WTC11 (cell line): ENCODE measurements at regions not wholly inside any gene's neighbourhood (a gene's known extent, or its start where the extent isn't known, plus 50 kb on each side); places are given as distances from the start of the nearest gene placed in this dataset.

Experiments used
- ATAC-seq: fragments of 200-7000 bp; cut with Tn5 transposase; 2 replicates; pipeline ENCODE4 v1.10.0; 2021; ENCODE audit warnings: mild to moderate bottlenecking, moderate library complexity
- CTCF ChIA-PET: fragments of 300-600 bp; sonication (Branson Sonifier 250); formaldehyde crosslinking; loops from one replicate; lab custom pipeline; 2021; ENCODE audit warnings: antibody characterized with exemption; lab: Charles Lee
- POLR2A ChIA-PET: fragments of 350-600 bp; sonication (Branson Sonifier 250); formaldehyde crosslinking; loops from one replicate; lab custom pipeline; 2021; ENCODE audit warnings: antibody characterized with exemption; lab: Charles Lee
- DNase-seq: peaks from one replicate; pipeline ENCODE4 v3.0.0; 2021; ENCODE audit warnings: low spot score
- H3K27ac Mint-ChIP-seq: 2 replicates; pipeline ENCODE4 v1.8.0; 2021; ENCODE audit warnings: mixed read lengths
- H3K27me3 Mint-ChIP-seq: 2 replicates; pipeline ENCODE4 v1.8.0; 2021; ENCODE audit warnings: low read depth, mild to moderate bottlenecking, moderate library complexity, mixed read lengths
- H3K36me3 Mint-ChIP-seq: 2 replicates; pipeline ENCODE4 v1.8.0; 2021; ENCODE audit warnings: mixed read lengths
- H3K4me1 Mint-ChIP-seq: 2 replicates; pipeline ENCODE4 v1.8.0; 2022; ENCODE audit warnings: mixed read lengths
- H3K4me3 Mint-ChIP-seq: 2 replicates; pipeline ENCODE4 v1.8.0; 2021; ENCODE audit warnings: mild to moderate bottlenecking, moderate library complexity, mixed read lengths
- H3K9me3 Mint-ChIP-seq: 2 replicates; pipeline ENCODE4 v1.8.0; 2021; ENCODE audit warnings: mixed read lengths
- ATF3 ChIP-seq: sonication (generic); formaldehyde crosslinking; conservative IDR thresholded peaks from 2 replicates; pipeline ENCODE4 v1.8.1; 2022; ENCODE audit warnings: mild to moderate bottlenecking, missing genetic modification reagents
- ATF6 ChIP-seq: sonication (generic); formaldehyde crosslinking; IDR thresholded peaks from 2 replicates; pipeline ENCODE4 v1.8.1; 2023; ENCODE audit warnings: mild to moderate bottlenecking, missing genetic modification reagents
- CTCF ChIP-seq: fragments of 200-600 bp; IDR thresholded peaks from 2 replicates; pipeline ENCODE4 v1.8.0; 2022; ENCODE audit warnings: antibody characterized with exemption
- ETV6 ChIP-seq: sonication (generic); formaldehyde crosslinking; IDR thresholded peaks from 2 replicates; pipeline ENCODE4 v1.8.1; 2022; ENCODE audit warnings: mild to moderate bottlenecking, missing genetic modification reagents
- FOXP1 ChIP-seq: sonication (generic); formaldehyde crosslinking; IDR thresholded peaks from 2 replicates; pipeline ENCODE4 v1.8.0; 2022; ENCODE audit warnings: missing genetic modification reagents, mild to moderate bottlenecking, moderate library complexity, borderline replicate concordance
- MXD4 ChIP-seq: fragments of 250-450 bp; sonication (Bioruptor Pico); IDR thresholded peaks from 2 replicates; pipeline ENCODE4 v1.8.0; 2021; ENCODE audit warnings: mild to moderate bottlenecking, moderate library complexity, borderline replicate concordance
- MYBL2 ChIP-seq: sonication (generic); formaldehyde crosslinking; IDR thresholded peaks from 2 replicates; pipeline ENCODE4 v1.8.1; 2023; ENCODE audit warnings: mild to moderate bottlenecking, moderate library complexity, missing genetic modification reagents
- PRDM15 ChIP-seq: sonication (generic); formaldehyde crosslinking; IDR thresholded peaks from 2 replicates; pipeline ENCODE4 v1.8.0; 2022; ENCODE audit warnings: missing genetic modification reagents
- RELA ChIP-seq: sonication (generic); formaldehyde crosslinking; IDR thresholded peaks from 2 replicates; pipeline ENCODE4 v1.8.1; 2022; ENCODE audit warnings: missing genetic modification reagents, mild to moderate bottlenecking, borderline replicate concordance
- SMAD4 ChIP-seq: sonication (generic); formaldehyde crosslinking; IDR thresholded peaks from 2 replicates; pipeline ENCODE4 v1.8.0; 2022; ENCODE audit warnings: mild to moderate bottlenecking, missing genetic modification reagents
- TCF7 ChIP-seq: sonication (generic); formaldehyde crosslinking; IDR thresholded peaks from 2 replicates; pipeline ENCODE4 v1.8.0; 2022; ENCODE audit warnings: mild to moderate bottlenecking, low read depth, missing genetic modification reagents, moderate library complexity
- USF2 ChIP-seq: sonication (generic); formaldehyde crosslinking; IDR thresholded peaks from 2 replicates; pipeline ENCODE4 v1.8.1; 2023; ENCODE audit warnings: mild to moderate bottlenecking, missing genetic modification reagents, moderate library complexity
- ZMAT4 ChIP-seq: fragments of 250-450 bp; sonication (Bioruptor Pico); IDR thresholded peaks from 2 replicates; pipeline ENCODE4 v1.9.0; 2021; ENCODE audit warnings: mild to moderate bottlenecking
- ZNF317 ChIP-seq: sonication (generic); formaldehyde crosslinking; IDR thresholded peaks from 2 replicates; pipeline ENCODE4 v1.8.1; 2023; ENCODE audit warnings: low read depth, mild to moderate bottlenecking, moderate library complexity, missing genetic modification reagents, borderline replicate concordance
- ZNF423 ChIP-seq: fragments of 250-450 bp; sonication (Bioruptor Pico); IDR thresholded peaks from 2 replicates; pipeline ENCODE4 v2.1.2; 2022; ENCODE audit warnings: mild to moderate bottlenecking, moderate library complexity
- ZNF512 ChIP-seq: sonication (generic); formaldehyde crosslinking; IDR thresholded peaks from 2 replicates; pipeline ENCODE4 v1.8.1; 2022; ENCODE audit warnings: missing genetic modification reagents, borderline replicate concordance
- ZNF671 ChIP-seq: fragments of 250-450 bp; sonication (Bioruptor Pico); IDR thresholded peaks from 2 replicates; pipeline ENCODE4 v1.8.0; 2021; ENCODE audit warnings: mild to moderate bottlenecking
- TF ChIP-seq, protein P1 (sequence below): sonication (generic); formaldehyde crosslinking; IDR thresholded peaks from 2 replicates; pipeline ENCODE4 v1.8.0; 2022; ENCODE audit warnings: mild to moderate bottlenecking, missing genetic modification reagents
- TF ChIP-seq, protein P2 (sequence below): sonication (generic); formaldehyde crosslinking; IDR thresholded peaks from 2 replicates; pipeline ENCODE4 v1.8.1; 2023; ENCODE audit warnings: mild to moderate bottlenecking, missing genetic modification reagents

GRCh38 chr2:83370419-83370762 is 1088.7 kb downstream of the SUCLG1 start (continued):
- TF ChIP-seq ATF6 (CRISPR knock-in tag), result no peak
- TF ChIP-seq ZNF317 (CRISPR knock-in tag), result no peak
- TF ChIP-seq RELA (CRISPR knock-in tag), result no peak

GRCh38 chr2:83369601-83370418 is 1089.3 kb downstream of the SUCLG1 start:
- TF ChIP-seq MXD4 (CRISPR knock-in tag), result no peak
- TF ChIP-seq MYBL2 (CRISPR knock-in tag), result no peak
- no peak for TF ChIP-seq ZNF423 (CRISPR knock-in tag)
- TF ChIP-seq, protein P1, sequence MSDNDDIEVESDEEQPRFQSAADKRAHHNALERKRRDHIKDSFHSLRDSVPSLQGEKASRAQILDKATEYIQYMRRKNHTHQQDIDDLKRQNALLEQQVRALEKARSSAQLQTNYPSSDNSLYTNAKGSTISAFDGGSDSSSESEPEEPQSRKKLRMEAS, result no peak
- no peak for TF ChIP-seq USF2 (CRISPR knock-in tag)
- no peak for TF ChIP-seq PRDM15 (CRISPR knock-in tag)
- no peak for TF ChIP-seq ETV6
- no peak for TF ChIP-seq ZNF671
- no peak for TF ChIP-seq TCF7 (CRISPR knock-in tag)
- TF ChIP-seq ZNF512 (CRISPR knock-in tag), result no peak
- no peak for TF ChIP-seq ATF3 (CRISPR knock-in tag)
- TF ChIP-seq FOXP1 (CRISPR knock-in tag), result no peak
- TF ChIP-seq SMAD4, result no peak
- TF ChIP-seq CTCF, result no peak
- TF ChIP-seq, protein P2, sequence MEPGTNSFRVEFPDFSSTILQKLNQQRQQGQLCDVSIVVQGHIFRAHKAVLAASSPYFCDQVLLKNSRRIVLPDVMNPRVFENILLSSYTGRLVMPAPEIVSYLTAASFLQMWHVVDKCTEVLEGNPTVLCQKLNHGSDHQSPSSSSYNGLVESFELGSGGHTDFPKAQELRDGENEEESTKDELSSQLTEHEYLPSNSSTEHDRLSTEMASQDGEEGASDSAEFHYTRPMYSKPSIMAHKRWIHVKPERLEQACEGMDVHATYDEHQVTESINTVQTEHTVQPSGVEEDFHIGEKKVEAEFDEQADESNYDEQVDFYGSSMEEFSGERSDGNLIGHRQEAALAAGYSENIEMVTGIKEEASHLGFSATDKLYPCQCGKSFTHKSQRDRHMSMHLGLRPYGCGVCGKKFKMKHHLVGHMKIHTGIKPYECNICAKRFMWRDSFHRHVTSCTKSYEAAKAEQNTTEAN (CRISPR knock-in tag), result no peak
- no peak for TF ChIP-seq ZMAT4 (CRISPR knock-in tag)
- Mint-ChIP-seq H3K4me3 (no peak overlapping the region), H3K4me1 (no peaks in the 10 kb centered on the region), H3K27me3 (no peaks in the 10 kb centered on the region), H3K9me3 (peaks cover 4% of the 10 kb centered on the region), H3K36me3 (peaks cover 2% of the 10 kb centered on the region; the same call in 1 of the 2 replicates), H3K27ac (no peak overlapping the region)
- ATAC-seq (no peak), DNase-seq (no peak)
- POLR2A ChIA-PET, result no interaction called here
- CTCF ChIA-PET, result no interaction called here
